Stimulated activated CD4-positive, alpha-beta T cell treated with anti-CD3 and anti-CD28 coated beads, TNF-alpha, amount 100 ng/mL, for 4 hours (primary cell): ENCODE measurements at regions not wholly inside any gene's neighbourhood (a gene's known extent, or its start where the extent isn't known, plus 50 kb on each side); places are given as distances from the start of the nearest gene placed in this dataset.

Experiments used
- DNase-seq, 3 experiments: peaks; one replicate each; pipeline ENCODE4 v3.0.0-alpha.2; 2020; ENCODE audit warnings: low read depth in 3 of 3

DNA sequence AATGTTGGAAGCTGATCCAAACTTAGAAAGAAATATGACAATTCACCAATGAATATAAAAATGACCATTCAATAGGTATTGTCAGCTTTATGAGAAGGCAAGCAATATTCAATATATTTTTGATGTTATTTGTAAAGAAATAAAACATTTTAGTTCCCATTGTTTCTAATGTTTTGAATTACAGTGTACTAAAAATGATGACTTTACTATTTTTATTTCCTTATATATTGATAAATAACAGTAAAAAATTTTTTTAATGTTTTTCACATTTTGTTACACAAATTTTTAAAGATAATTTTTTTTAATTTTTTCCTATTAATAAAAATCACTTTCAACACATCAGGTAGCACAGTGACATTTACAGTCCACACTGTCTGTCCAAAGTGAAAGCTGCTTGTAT lies 565.5 kb upstream of the FAM241A start:
- no peak for DNase-seq

GRCh38 chr4:111595456-111595855 lies 549.8 kb upstream of the FAM241A start:
- DNase-seq, result no peak

DNA sequence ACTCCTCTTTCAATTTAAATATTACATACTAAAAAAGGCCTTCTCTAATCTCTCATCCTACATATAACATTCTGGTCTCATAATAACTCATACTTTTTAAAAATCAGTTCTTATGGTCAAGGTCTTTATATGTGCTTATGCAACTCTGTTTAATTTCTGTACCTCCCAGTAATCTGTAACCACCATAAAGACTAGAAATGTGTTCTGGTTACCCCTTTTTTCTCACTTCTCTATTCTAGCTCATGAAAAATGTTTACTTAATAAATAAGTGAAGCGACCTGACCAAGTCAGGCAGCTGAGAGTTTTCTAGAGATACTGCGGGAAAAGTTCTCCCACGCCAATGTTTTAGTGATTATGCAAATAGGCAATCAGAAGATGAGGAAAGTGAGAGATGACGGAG lies 548.8 kb upstream of the FAM241A start:
- no peak for DNase-seq

GRCh38 chr4:111601671-111602070 lies 543.6 kb upstream of the FAM241A start:
- no peak for DNase-seq

- no peak for DNase-seq
Observed at GRCh38 chr4:111602848-111603247, 542.4 kb upstream of the FAM241A start.

- no peak for DNase-seq
Observed at GRCh38 chr4:111605111-111605510, 540.1 kb upstream of the FAM241A start.

DNA sequence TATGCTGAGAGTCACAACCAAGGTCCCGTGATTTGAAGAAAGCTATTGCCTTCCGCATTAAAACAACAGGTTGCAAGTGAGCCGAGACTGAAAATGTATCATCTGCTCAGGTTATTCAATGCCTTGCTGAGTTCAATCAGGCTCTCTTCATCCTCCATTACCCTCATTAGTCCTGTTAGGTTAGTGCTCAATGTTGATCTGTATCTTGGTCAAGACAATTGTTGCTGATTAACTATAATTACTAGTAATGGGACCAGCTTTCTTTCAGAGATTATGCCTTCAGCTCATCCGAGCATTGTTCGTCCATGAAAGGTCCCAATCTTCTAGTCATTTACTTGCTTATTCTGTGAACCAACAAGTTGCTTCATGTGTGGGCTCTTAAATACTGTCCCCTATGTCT lies 534.6 kb upstream of the FAM241A start:
- DNase-seq, result no peak

- DNase-seq, result no peak
Observed at GRCh38 chr4:111618908-111619307, 526.3 kb upstream of the FAM241A start.

DNA sequence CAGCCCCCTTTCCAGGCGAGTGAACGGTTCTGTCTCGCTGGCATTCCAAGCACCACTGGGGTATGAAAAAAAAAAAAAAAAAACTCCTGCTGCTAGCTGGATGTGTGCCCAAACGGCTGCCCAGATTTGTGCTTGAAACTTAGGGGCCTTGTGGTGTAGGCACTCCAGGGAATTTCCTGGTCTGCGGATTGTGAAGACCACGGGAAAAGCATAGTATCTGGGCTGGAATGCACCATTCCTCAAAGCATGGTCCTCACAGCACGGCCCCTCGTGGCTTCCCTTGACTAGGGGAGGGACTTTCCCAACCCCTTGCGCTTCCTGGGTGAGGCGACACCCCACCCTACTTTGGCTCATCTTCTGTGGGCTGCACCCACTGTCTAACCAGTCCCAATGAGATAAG lies 516.8 kb upstream of the FAM241A start:
- no peak for DNase-seq

- no peak for DNase-seq
Observed at GRCh38 chr4:111630705-111631104, 514.5 kb upstream of the FAM241A start.

- no peak for DNase-seq
Observed at GRCh38 chr4:111631215-111631999, 513.8 kb upstream of the FAM241A start.

GRCh38 chr4:111632641-111633151 lies 512.6 kb upstream of the FAM241A start:
- DNase-seq, result no peak

DNA sequence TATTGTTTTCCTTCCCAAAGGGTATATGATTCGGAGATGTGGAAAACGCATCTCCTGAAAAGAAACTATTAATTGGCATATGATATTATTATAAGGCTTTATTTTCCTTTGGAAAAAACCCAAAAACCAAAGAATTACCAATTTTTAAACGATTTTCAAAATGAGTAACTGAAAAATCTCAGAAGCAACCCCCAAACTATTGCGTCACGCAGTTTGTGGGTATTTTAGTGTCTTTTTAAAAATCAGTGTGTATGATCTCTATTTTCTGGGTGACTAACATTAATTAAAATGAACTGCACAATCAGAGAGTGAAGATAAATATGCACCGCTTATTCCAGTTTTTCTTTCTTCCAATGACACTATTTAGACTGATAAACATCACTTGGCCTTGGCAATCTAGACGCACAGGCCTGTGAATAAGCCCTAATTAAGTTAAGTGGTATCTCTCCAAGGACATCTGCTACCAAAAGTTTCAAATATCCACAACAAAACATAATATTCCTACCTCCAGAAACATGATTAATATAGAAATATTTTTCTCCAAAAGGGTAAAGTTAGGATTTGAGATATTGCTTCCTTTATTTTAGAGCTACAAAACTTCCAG lies 511.5 kb upstream of the FAM241A start:
- no peak for DNase-seq

DNA sequence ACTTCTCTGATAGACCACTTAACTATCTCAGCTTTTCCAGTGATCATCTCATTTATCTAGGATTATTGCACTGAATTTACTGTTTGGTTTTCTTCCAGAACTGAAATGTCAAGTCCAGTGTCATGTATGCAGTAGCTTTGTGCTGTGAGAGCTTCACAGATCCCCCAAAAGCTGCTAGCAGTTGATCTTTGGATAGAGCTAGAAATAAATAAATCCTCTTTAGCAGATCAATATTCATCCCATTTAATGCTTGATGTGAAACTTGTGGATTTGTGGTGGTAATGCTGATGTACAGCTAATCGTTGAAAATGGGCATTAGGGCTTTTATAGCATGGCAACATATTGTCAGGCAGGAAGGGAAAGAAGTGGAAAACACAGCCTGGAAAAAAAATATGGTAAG lies 509.6 kb upstream of the FAM241A start:
- DNase-seq, result no peak

DNA sequence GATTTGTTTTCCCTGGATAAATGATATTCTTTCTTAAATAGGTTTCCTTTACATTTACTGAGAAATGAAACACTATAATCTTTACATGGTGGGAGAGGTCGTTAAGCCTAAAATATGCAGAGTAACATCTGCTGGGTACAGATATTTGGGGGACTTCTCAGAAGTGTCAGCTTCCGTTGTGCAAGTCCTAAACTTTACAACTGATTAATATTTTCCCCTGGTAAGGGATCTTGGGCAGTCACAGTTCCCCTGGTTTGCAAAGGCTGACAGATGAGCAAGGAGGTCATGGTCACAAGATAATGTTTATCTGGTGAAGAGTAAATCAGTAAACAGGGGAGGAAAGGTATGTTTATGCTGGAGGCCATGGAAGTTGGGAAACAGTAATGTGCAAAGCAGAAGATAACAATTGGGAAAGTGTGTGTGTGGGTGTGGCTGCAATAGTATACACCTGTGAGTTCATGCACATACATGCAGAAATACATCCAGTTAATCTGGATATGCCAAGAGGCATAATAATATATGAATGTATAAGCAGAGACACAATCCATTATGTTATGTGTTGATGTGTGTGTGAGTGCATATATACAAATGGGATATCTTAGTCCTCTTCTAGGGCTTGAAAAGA lies 508.2 kb upstream of the FAM241A start:
- DNase-seq, result no peak

DNA sequence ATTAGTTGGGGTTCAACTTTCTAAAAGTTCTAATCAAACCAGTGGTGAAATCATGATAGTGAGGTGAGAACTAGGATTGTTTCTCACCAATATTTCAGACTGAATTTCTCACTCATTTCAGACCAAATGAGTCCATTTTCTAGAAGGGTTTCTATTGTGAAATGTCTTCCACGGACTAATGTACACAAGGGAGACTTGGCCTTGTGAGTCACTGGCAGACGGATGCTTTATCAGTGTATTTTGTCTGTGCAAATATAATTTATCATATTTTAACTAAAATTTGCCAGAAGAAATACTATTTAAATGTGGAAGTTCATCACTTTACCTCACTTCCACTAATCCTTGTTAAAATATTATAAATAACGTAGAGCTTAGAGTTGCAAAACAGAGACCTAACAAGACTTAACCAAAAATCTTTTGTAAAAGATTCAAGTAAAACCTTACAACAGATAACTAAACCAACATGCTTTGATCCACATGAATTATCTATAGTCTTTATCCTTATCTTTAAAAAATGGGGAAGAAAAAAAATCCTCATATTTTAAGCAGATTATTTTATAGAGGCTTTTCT lies 506.0 kb upstream of the FAM241A start:
- DNase-seq, result no peak

DNA sequence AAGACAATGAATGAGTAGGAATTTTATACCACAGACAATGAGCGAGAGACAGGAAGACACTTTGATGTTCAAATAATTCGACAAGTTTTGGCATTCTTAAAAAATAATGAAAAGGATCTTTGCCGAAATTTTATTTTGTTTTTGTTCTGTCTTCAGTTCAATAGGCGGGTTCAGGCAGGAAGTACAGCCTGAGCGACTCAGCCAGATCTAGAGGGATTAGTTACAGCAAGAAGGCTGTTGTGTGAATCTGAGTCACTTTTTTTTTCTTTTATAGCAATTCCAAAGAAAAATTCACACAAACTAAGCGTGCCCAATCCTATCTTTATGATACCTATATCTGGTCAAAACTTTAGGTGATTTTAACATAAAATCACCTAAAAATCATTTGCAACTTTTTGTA lies 505.4 kb upstream of the FAM241A start:
- no peak for DNase-seq

DNA sequence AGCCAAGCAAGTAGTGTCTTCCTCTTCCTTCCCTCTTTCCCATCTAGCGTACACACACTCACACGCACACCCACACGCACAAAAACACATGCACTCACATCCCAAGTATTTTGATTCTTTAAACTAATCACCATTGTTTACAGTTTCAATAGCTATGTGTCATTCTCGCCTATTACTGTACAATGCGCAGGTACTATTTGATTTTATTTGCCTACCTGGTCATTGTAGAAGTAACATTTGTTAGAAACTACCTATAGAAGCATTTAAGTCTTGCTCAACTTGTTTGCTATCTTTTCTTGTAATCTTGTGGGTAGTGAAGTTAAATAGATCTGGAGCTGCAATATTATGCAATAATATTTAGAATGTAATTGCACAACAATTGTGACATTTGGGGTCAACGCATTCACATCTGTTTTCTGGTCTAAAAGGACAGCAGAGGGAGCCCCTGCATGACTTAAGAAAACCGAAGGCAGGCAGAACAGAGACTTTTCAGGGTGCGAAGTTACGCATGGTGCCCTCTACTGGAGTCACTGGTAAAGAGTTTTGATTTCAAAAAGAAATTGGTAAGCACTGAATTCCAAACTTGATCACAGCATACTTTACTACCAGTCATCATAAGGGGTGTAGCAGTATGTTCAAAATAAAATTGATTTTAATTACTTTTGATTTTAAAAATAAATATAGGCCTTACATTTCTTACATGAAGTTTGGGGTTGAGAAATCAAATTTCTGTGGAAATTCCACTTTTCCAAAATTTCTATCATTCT lies 503.3 kb upstream of the FAM241A start:
- no peak for DNase-seq

DNA sequence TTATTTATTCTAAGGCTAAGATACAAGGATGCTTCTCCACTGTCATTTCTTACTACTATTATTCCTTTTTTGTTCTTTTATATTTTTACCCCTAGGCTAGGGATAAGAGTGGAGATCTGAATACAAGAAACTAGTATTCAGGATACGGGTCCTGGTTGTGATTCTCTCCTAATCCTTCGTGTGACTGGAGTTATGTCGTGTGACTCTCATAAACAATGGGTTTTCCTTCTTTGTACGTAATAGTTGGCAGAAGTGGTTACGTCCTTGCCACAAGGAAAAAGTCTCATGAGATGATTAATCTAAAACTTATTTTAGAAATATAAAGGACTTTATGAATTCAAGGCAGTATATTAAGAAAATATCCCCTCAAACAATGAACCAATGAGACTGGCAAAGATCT lies 497.2 kb upstream of the FAM241A start:
- DNase-seq, result no peak

GRCh38 chr4:111649308-111649707 lies 495.9 kb upstream of the FAM241A start:
- no peak for DNase-seq

DNA sequence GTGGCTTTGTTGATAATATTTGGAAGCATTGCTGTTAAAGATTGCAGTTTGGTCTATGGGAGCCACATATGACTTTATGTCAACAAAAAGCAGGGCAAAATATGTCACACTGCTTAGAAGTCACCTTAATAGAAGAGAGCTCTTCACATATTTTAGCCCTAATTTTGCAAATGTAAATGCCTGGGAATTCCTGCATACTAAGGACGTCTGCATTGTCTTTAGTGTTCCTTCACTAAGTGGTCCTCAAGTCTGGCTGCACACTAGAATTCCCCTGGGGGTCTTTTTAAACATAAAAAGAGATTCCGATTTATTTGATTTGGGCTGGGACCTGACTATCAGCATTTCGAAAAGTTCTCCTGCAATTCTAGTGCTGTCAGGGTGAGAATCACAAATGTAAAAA lies 495.1 kb upstream of the FAM241A start:
- no peak for DNase-seq

- DNase-seq, result no peak
Observed at GRCh38 chr4:111650674-111651086, 494.6 kb upstream of the FAM241A start.
